SU-DHL-6 (cell line): ENCODE measurements at regions not wholly inside any gene's neighbourhood (a gene's known extent, or its start where the extent isn't known, plus 50 kb on each side); places are given as distances from the start of the nearest gene placed in this dataset.

ENCODE experiments used
- H2AFZ ChIP-seq: fragments of 200-600 bp; sonication (generic); 2 replicates; pipeline ENCODE4 v1.6.1; 2014; ENCODE audit warnings: low read depth, mild to moderate bottlenecking, moderate library complexity, mixed read lengths, antibody characterized with exemption, low read length; ENCODE audit not compliant: severe bottlenecking
- H3F3A ChIP-seq: fragments of 200-600 bp; shearing (Covaris generic); 2 replicates; pipeline ENCODE4 v1.6.0; 2016; ENCODE audit warnings: antibody characterized with exemption, mild to moderate bottlenecking; ENCODE audit not compliant: insufficient read depth
- H3K27ac ChIP-seq: fragments of 200-600 bp; sonication (generic); 2 replicates; pipeline ENCODE4 v1.5.1; 2016; ENCODE audit warnings: low read depth, mild to moderate bottlenecking, low read length, moderate library complexity, mixed read lengths
- H3K27me3 ChIP-seq: fragments of 200-600 bp; sonication (generic), shearing (Covaris generic); 2 replicates; pipeline ENCODE4 v1.6.0; 2014; ENCODE audit warnings: mild to moderate bottlenecking, low read length
- H3K36me3 ChIP-seq: fragments of 200-600 bp; sonication (generic); 2 replicates; pipeline ENCODE4 v1.6.1; 2014; ENCODE audit warnings: mild to moderate bottlenecking, low read length, mixed read lengths
- H3K4me2 ChIP-seq: fragments of 300-600, 200-600 bp; shearing (Covaris generic), sonication (generic); 2 replicates; pipeline ENCODE4 v1.6.0; 2014; ENCODE audit warnings: low read length, low read depth, mild to moderate bottlenecking; ENCODE audit not compliant: poor library complexity, severe bottlenecking
- H3K4me3 ChIP-seq: fragments of 200-600 bp; sonication (generic); 2 replicates; pipeline ENCODE4 v1.5.1; 2014; ENCODE audit warnings: antibody characterized with exemption, low read length, mild to moderate bottlenecking, mixed read lengths; ENCODE audit not compliant: insufficient read depth, poor library complexity, severe bottlenecking
- H3K79me2 ChIP-seq: fragments of 200-600 bp; sonication (generic); 2 replicates; pipeline ENCODE4 v1.6.1; 2014; ENCODE audit warnings: mild to moderate bottlenecking, low read length, moderate library complexity; ENCODE audit not compliant: insufficient read depth
- H3K9ac ChIP-seq: fragments of 200-600 bp; sonication (generic); 2 replicates; pipeline ENCODE4 v1.7.0; 2014; ENCODE audit warnings: mild to moderate bottlenecking, low read length
- H3K9me2 ChIP-seq: fragments of 200-600 bp; sonication (generic); replicated peaks from 2 replicates; pipeline ENCODE4 v1.6.1; 2014; ENCODE audit warnings: low read length; ENCODE audit not compliant: insufficient read depth
- H3K9me3 ChIP-seq: fragments of 200-600 bp; sonication (generic); 2 replicates; pipeline ENCODE4 v1.6.1; 2014; ENCODE audit warnings: low read length, mixed read lengths; ENCODE audit not compliant: insufficient read depth
- H4K20me1 ChIP-seq: fragments of 200-600 bp; sonication (generic); 2 replicates; pipeline ENCODE4 v1.6.1; 2014; ENCODE audit warnings: low read depth, mild to moderate bottlenecking, antibody characterized with exemption, low read length, moderate library complexity, mixed read lengths
- CTCF ChIP-seq: fragments of 200-600 bp; sonication (generic); IDR thresholded peaks from one replicate; pipeline ENCODE4 v1.5.1; 2017; ENCODE audit warnings: antibody characterized with exemption, mild to moderate bottlenecking, low read length, moderate library complexity; ENCODE audit not compliant: insufficient read depth, poor library complexity, severe bottlenecking
- EZH2phosphoT487 ChIP-seq: fragments of 200-600 bp; sonication (generic), shearing (Covaris generic); conservative IDR thresholded peaks from 2 replicates; pipeline ENCODE4 v1.6.1; 2018; ENCODE audit warnings: mild to moderate bottlenecking, antibody characterized with exemption, low read length, moderate library complexity, mixed read lengths

GRCh38 chr4:123739806-123740205 is 343.2 kb downstream of the SPRY1 start:
- Histone ChIP-seq H3K4me3 (no peak overlapping the region), H3F3A (no peaks in the 10 kb centered on the region), H3K27me3 (no peaks in the 10 kb centered on the region), H3K36me3 (no peaks in the 10 kb centered on the region), H3K9ac (no peak overlapping the region), H2AFZ (no peak overlapping the region), H3K27ac (no peak overlapping the region), H4K20me1 (no peaks in the 10 kb centered on the region), H3K79me2 (no peaks in the 10 kb centered on the region), H3K9me2 (no peaks in the 10 kb centered on the region), H3K9me3 (no peaks in the 10 kb centered on the region), H3K4me2 (no peak overlapping the region)
- TF ChIP-seq EZH2phosphoT487 = no peak
- TF ChIP-seq CTCF = no peak

GRCh38 chr4:123740236-123740635 is 343.6 kb downstream of the SPRY1 start:
- Histone ChIP-seq H3F3A (no peaks in the 10 kb centered on the region), H3K27ac (no peak overlapping the region), H3K36me3 (no peaks in the 10 kb centered on the region), H3K4me3 (no peak overlapping the region), H3K4me2 (no peak overlapping the region), H3K9me2 (no peaks in the 10 kb centered on the region), H2AFZ (no peak overlapping the region), H3K79me2 (no peaks in the 10 kb centered on the region), H3K9me3 (no peaks in the 10 kb centered on the region), H3K27me3 (no peaks in the 10 kb centered on the region), H3K9ac (no peak overlapping the region), H4K20me1 (no peaks in the 10 kb centered on the region)
- no peak for TF ChIP-seq EZH2phosphoT487
- no peak for TF ChIP-seq CTCF

GRCh38 chr4:123741906-123742305 is 345.3 kb downstream of the SPRY1 start:
- Histone ChIP-seq H3K79me2 (no peaks in the 10 kb centered on the region), H3K4me2 (no peak overlapping the region), H3K4me3 (no peak overlapping the region), H3K36me3 (no peaks in the 10 kb centered on the region), H4K20me1 (no peaks in the 10 kb centered on the region), H3K9me2 (no peaks in the 10 kb centered on the region), H3K27ac (no peak overlapping the region), H3K27me3 (no peaks in the 10 kb centered on the region), H2AFZ (no peak overlapping the region), H3K9ac (no peak overlapping the region), H3F3A (no peaks in the 10 kb centered on the region), H3K9me3 (no peaks in the 10 kb centered on the region)
- no peak for TF ChIP-seq CTCF

GRCh38 chr4:123743848-123744247 is 347.3 kb downstream of the SPRY1 start:
- Histone ChIP-seq H3K27me3 (no peaks in the 10 kb centered on the region), H3K27ac (no peak overlapping the region)

More at GRCh38 chr4:123743848-123744247, 347.3 kb downstream of the SPRY1 start:
- Histone ChIP-seq H3K9me2 (no peaks in the 10 kb centered on the region), H3K4me3 (no peak overlapping the region), H3K79me2 (no peaks in the 10 kb centered on the region), H3K9ac (no peak overlapping the region), H3K36me3 (no peaks in the 10 kb centered on the region), H4K20me1 (no peaks in the 10 kb centered on the region), H3K4me2 (no peak overlapping the region), H3F3A (no peaks in the 10 kb centered on the region), H2AFZ (no peak overlapping the region), H3K9me3 (no peaks in the 10 kb centered on the region)
- TF ChIP-seq EZH2phosphoT487 (no peak), CTCF (no peak)
